NCI-H510A (cell line): ENCODE measurements at regions not wholly inside any gene's neighbourhood (a gene's known extent, or its start where the extent isn't known, plus 50 kb on each side); places are given as distances from the start of the nearest gene placed in this dataset.

Source experiments
- DNase-seq: peaks from one replicate; lab custom pipeline; 2025; lab: John Stamatoyannopoulos, UW

- DNase-seq: no peak
Observed at GRCh38 chr4:4735870-4736269, 123.6 kb upstream of the MSX1 start.

GRCh38 chr4:4735136-4735750 is 124.2 kb upstream of the MSX1 start:
- DNase-seq: no peak

GRCh38 chr4:4734425-4734824 is 125.0 kb upstream of the MSX1 start:
- DNase-seq: no peak

- no peak for DNase-seq
Observed at GRCh38 chr4:4733663-4734062, 125.8 kb upstream of the MSX1 start.

- DNase-seq: no peak
Observed at GRCh38 chr4:4730249-4730648, 129.2 kb upstream of the MSX1 start.

- DNase-seq: no peak
Observed at GRCh38 chr4:4729206-4729605, 130.3 kb upstream of the MSX1 start.

- DNase-seq: no peak
Observed at GRCh38 chr4:4727536-4727935, 131.9 kb upstream of the MSX1 start.

GRCh38 chr4:4726051-4726450 is 133.4 kb upstream of the MSX1 start:
- DNase-seq: no peak

GRCh38 chr4:4724321-4724720 is 135.1 kb upstream of the MSX1 start:
- DNase-seq: no peak

GRCh38 chr4:4721636-4722035 is 137.8 kb upstream of the MSX1 start:
- DNase-seq: no peak

GRCh38 chr4:4720646-4721045 is 138.8 kb upstream of the MSX1 start:
- DNase-seq: peak; percentile 40

GRCh38 chr4:4719436-4719835 is 140.0 kb upstream of the MSX1 start:
- no peak for DNase-seq

GRCh38 chr4:4717692-4718091 is 141.8 kb upstream of the MSX1 start:
- DNase-seq: no peak

- DNase-seq: no peak
Observed at GRCh38 chr4:4714331-4714730, 145.1 kb upstream of the MSX1 start.

- no peak for DNase-seq
Observed at GRCh38 chr4:4712800-4713528, 146.5 kb upstream of the MSX1 start.

- DNase-seq: no peak
Observed at GRCh38 chr4:4711902-4712301, 147.6 kb upstream of the MSX1 start.

- no peak for DNase-seq
Observed at GRCh38 chr4:4709736-4710135, 149.7 kb upstream of the MSX1 start.

GRCh38 chr4:4704267-4704666 is 155.2 kb upstream of the MSX1 start:
- DNase-seq: no peak

GRCh38 chr4:4697584-4697983 is 155.7 kb upstream of the STX18 start:
- DNase-seq: no peak

- DNase-seq: no peak
Observed at GRCh38 chr4:4696530-4696929, 154.7 kb upstream of the STX18 start.

- DNase-seq: no peak
Observed at GRCh38 chr4:4695497-4695896, 153.6 kb upstream of the STX18 start.

GRCh38 chr4:4694827-4695226 is 153.0 kb upstream of the STX18 start:
- no peak for DNase-seq

- peak; percentile 20 for DNase-seq
Observed at GRCh38 chr4:4694296-4694772, 152.5 kb upstream of the STX18 start.

- no peak for DNase-seq
Observed at GRCh38 chr4:4693755-4694295, 152.0 kb upstream of the STX18 start.
